Dermis microvascular lymphatic vessel endothelial cell (primary cell): ENCODE measurements at regions not wholly inside any gene's neighbourhood (a gene's known extent, or its start where the extent isn't known, plus 50 kb on each side); places are given as distances from the start of the nearest gene placed in this dataset.

Experiments
- DNase-seq, 2 donors: peaks; one replicate each; pipeline versions ENCODE4 v3.0.0 to v3.0.0-alpha.2; 2010; ENCODE audit warnings: low read depth in 2 of 2

- no peak for DNase-seq
Measured at GRCh38 chr15:97592778-97593177, 367.7 kb upstream of the ARRDC4 start.

- no peak for DNase-seq
Measured at GRCh38 chr15:97597801-97598200, 362.7 kb upstream of the ARRDC4 start.

- no peak for DNase-seq
Measured at GRCh38 chr15:97598353-97598798, 362.1 kb upstream of the ARRDC4 start.

- no peak for DNase-seq
Measured at GRCh38 chr15:97600190-97600589, 360.3 kb upstream of the ARRDC4 start.

- no peak for DNase-seq
Measured at GRCh38 chr15:97604677-97605076, 355.8 kb upstream of the ARRDC4 start.

- no peak for DNase-seq
Measured at GRCh38 chr15:97615114-97615513, 345.4 kb upstream of the ARRDC4 start.

GRCh38 chr15:97623091-97623661 lies 337.3 kb upstream of the ARRDC4 start:
- no peak for DNase-seq

- no peak for DNase-seq
Measured at GRCh38 chr15:97627634-97628033, 332.9 kb upstream of the ARRDC4 start.

GRCh38 chr15:97645758-97646157 lies 314.7 kb upstream of the ARRDC4 start:
- no peak for DNase-seq

- no peak for DNase-seq
Measured at GRCh38 chr15:97648728-97649127, 311.8 kb upstream of the ARRDC4 start.

- no peak for DNase-seq
Measured at GRCh38 chr15:97652041-97652440, 308.5 kb upstream of the ARRDC4 start.

GRCh38 chr15:97652700-97653167 lies 307.8 kb upstream of the ARRDC4 start:
- peak in 1 of 2 donors; percentile 7 for DNase-seq

- no peak for DNase-seq
Measured at GRCh38 chr15:97653896-97654295, 306.6 kb upstream of the ARRDC4 start.

GRCh38 chr15:97654481-97655076 lies 305.9 kb upstream of the ARRDC4 start:
- DNase-seq, result no peak

GRCh38 chr15:97661796-97662195 lies 298.7 kb upstream of the ARRDC4 start:
- no peak for DNase-seq

- no peak for DNase-seq
Measured at GRCh38 chr15:97672586-97672985, 287.9 kb upstream of the ARRDC4 start.

GRCh38 chr15:97678656-97679055 lies 281.8 kb upstream of the ARRDC4 start:
- DNase-seq, result no peak

GRCh38 chr15:97679106-97679688 lies 281.3 kb upstream of the ARRDC4 start:
- DNase-seq, result no peak

GRCh38 chr15:97680606-97681220 lies 279.8 kb upstream of the ARRDC4 start:
- no peak for DNase-seq

GRCh38 chr15:97683831-97684230 lies 276.7 kb upstream of the ARRDC4 start:
- no peak for DNase-seq

GRCh38 chr15:97684249-97684648 lies 276.3 kb upstream of the ARRDC4 start:
- DNase-seq, result no peak

GRCh38 chr15:97686324-97686723 lies 274.2 kb upstream of the ARRDC4 start:
- DNase-seq, result no peak

- DNase-seq, result no peak
Measured at GRCh38 chr15:97687654-97688053, 272.8 kb upstream of the ARRDC4 start.
